HG02763 (cell line): ENCODE measurements at regions not wholly inside any gene's neighbourhood (a gene's known extent, or its start where the extent isn't known, plus 50 kb on each side); places are given as distances from the start of the nearest gene placed in this dataset.

Experiments used
- ATAC-seq: cut with Tn5 transposase; IDR thresholded peaks from one replicate; pipeline ENCODE4 v1.9.1; 2021; ENCODE audit warnings: mild to moderate bottlenecking, moderate library complexity; ENCODE audit not compliant: unreplicated experiment

GRCh38 chr18:45467293-45467692 lies 148.0 kb upstream of the SLC14A2 start:
- ATAC-seq: no peak

DNA sequence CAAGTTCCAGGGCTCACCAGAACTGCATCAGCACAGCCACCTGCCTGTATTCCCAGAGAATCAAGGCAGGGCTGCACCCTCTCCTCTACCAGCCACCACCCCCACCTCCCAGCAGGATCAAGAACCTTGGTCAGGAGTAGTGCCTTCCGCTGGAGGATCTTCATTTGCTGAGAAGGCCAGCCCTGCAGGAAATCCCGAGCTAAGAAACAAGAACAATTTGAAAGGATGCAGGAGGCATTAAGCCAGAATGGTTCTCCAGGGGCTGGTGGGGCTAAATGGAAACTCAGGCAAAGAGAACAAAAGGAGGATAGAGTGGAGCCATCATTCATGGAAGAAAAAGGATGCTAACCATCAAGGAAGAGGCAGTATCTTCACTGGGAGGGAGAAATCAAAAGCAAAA lies 147.3 kb upstream of the SLC14A2 start:
- no peak for ATAC-seq

GRCh38 chr18:45478889-45479288 lies 136.4 kb upstream of the SLC14A2 start:
- ATAC-seq: no peak

DNA sequence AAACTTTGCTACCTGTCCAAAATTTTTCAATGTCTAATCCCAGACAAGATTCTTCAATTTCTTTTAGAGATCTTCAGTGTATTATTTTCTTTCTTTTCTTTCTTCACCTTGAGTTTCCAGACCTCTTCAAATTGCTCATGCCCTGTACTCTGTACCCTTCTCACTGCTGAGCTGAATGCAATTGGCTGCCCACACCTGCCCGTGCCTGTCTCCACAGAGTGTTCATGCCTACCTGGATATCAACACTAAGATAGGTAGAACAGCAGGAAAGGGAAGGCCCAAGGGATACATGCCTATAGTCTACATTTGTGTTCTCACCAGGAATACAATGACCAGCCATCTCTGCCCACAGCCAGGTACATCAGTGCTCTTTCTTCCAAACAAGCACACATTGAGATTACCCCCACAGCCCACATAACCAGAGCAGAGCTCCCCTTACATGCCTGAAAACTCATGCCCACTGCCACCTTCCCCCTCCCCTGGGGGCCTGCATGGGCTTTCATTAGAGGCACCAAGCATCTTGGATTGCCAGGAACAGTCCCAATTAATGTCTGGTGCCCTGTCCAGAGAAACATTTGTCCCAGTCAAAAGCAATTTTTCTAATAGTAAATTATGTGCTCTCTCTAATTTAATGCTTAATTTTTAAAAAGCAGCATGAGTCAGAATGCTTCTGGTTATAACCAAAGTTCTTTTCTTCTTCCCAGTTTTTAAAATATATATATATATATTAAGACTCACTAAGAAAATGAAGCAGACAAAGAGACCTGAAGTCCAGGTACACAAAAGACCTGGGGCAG lies 134.9 kb upstream of the SLC14A2 start:
- ATAC-seq: no peak

- no peak for ATAC-seq
Observed at GRCh38 chr18:45481821-45482220, 133.5 kb upstream of the SLC14A2 start.

- no peak for ATAC-seq
Observed at GRCh38 chr18:45482286-45482685, 133.0 kb upstream of the SLC14A2 start.

DNA sequence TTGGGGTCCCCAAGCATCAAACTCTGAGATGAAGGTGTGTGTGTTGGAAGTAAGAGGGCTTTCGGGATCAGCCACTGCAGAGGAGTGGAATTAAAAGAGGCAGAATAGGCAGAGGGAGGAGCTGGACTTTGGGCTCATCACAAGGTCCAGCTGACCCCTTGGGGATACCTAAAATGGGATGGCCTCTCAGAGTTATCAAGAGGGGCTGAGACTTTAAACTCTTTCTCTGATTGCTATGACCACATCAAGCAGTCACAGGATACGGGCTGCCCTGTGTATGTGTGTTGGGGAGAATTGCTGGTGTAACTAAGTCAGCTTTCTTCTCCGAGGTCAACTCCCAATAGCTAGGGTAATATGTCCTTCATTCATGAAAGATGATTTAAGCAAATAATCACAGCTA lies 127.7 kb upstream of the SLC14A2 start:
- no peak for ATAC-seq

DNA sequence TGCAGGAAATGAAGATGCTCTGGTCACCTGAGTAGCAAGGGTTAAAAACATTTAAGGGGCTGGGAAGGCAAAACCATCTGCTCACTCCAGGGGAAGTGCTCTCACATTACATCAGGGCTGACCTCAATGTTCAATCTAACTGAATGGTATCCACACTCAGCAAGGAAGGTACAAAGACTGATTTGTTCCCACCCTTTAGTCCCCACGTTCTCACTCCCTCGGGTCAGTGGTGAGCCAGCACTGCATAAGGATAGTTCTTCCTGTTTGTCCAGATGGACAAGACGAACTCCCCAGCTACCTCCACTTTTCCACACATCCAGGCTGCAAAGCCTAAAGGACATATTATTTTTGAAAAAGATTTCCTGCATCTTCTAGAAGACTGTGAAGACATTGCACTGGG lies 126.6 kb upstream of the SLC14A2 start:
- ATAC-seq: no peak

DNA sequence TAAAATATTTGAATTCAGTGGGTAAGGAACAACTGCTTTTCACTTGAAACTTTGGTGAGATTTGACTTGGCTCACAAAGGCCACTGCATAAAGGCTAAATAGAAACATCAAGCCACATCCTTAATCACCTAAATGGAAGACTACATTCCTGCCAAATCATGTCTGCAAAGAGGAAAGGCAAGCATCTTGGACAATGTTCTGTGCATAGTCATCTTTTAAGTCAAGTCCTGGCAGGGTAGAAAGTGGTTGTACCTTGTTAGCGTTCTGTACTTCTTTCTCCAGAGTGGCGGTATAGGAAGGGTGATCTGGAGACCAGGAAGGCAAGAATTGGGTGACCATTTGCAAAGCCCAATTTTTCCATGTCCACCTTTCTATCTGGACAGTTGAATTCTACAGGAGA lies 121.4 kb upstream of the SLC14A2 start:
- ATAC-seq: no peak

- no peak for ATAC-seq
Observed at GRCh38 chr18:45494811-45495210, 120.5 kb upstream of the SLC14A2 start.

DNA sequence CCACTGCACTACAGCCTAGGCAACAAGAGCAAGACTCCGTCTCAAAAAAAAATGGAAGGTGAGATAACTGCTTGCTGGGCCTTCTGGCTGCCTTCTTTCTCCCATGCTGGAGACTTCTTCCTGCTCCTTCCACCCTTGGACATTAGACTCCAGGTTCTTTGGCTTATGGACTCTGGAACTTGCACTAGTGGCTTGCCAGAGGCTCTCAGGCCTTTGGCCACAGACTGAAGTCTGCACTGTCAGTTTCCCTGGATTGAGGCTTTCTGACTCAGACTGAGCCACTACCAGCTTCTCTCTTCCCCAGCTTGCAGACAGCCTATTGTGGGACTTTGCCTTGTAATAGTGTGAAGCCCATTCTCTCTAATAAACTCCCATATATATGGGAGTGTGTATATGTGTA lies 118.5 kb upstream of the SLC14A2 start:
- ATAC-seq: no peak

DNA sequence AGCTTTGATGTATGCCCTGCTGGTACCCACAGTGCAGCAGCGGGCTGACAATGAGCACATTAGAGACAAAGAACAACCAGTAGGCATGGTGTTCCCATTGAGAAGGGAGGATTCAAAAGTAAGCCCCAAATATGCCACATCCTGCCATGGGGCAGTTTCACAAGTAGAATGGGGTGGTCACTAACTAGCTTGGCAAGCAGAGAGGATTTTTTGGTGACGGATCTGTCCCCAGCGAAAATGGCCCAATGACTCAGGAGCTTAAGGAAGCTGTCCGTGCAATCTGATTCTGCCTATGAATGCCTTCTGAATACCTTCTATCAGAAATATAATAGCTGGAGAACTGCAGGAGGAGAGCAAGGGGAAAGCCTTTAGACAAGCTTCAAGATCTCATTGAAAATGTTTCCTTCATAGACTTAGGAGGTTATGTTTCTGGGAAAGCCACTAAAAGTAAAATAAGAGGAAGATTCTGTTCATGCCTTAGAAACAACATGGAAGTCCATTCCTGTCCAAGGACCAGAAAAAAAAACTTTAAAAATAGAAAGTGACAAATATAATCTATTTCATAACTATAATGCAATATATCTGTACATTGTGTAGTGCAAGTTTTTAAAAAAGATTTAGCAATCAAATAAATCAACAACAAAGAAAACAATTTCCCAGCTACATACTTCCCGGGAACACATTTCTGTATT lies 117.5 kb upstream of the SLC14A2 start:
- ATAC-seq: no peak

GRCh38 chr18:45498287-45498658 lies 117.0 kb upstream of the SLC14A2 start:
- ATAC-seq: no peak

- no peak for ATAC-seq
Observed at GRCh38 chr18:45503990-45504389, 111.3 kb upstream of the SLC14A2 start.

GRCh38 chr18:45505497-45506206 lies 109.6 kb upstream of the SLC14A2 start:
- no peak for ATAC-seq

GRCh38 chr18:45506951-45507350 lies 108.3 kb upstream of the SLC14A2 start:
- ATAC-seq: no peak

- ATAC-seq: no peak
Observed at GRCh38 chr18:45509535-45509934, 105.7 kb upstream of the SLC14A2 start.

DNA sequence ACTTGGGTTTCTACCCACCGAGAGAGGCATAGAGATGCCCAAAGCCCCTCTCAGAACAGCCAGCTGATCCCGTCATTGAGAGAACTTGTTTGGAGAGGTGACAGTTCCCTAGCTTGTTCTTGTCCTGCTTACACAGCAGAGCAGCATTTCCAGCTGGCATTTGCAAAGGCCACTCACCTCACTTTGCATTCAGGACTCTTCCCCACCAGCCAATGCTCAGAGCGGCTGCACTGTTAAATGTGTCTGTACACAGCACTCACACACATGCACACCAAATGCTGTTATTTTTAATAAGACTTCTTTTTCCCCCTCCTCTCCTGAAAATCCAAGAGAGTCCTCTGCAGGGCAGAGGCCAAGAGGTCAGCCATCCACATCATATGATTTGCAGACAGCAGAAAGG lies 104.6 kb upstream of the SLC14A2 start:
- no peak for ATAC-seq

GRCh38 chr18:45512363-45512953 lies 102.8 kb upstream of the SLC14A2 start:
- ATAC-seq: no peak

DNA sequence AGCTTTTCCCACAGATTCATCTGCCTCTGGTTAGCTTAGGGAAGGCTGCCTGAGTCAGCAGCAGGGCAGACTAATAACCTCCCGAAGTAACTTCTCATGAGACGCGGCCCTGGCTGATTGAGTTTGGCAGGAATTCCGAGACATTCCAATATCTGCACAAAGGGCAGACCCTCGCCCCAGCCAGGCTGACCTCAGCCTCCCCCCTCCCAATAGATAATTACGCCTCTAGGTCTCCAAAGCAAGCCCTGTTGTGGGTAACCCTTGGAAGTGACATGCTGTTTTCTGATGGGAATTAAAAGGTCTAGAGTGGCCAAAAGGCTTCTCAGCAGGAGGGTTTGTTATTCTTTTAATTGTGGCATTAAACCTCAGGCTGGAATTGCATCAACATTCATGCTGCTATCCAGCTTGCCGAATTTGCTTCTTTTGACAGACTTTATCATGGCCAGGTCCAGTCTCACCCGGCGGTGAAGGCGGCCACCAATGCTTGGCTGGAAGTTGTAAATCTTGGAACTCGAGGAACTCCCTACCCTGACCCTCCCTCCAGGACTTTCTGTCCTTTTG lies 98.0 kb upstream of the SLC14A2 start:
- no peak for ATAC-seq
